CD4-positive, alpha-beta T cell treated with Interleukin-17A for 4 hours (primary cell): ENCODE measurements at regions not wholly inside any gene's neighbourhood (a gene's known extent, or its start where the extent isn't known, plus 50 kb on each side); places are given as distances from the start of the nearest gene placed in this dataset.
"Not testable (repeated sequence)": the region's sequence is repeated elsewhere in the genome, so short reads cannot be mapped to it uniquely, and the experiment has no call there.

Source experiments
- DNase-seq: peaks from one replicate; pipeline ENCODE4 v3.0.0-alpha.2; 2020; ENCODE audit warnings: mixed read lengths

- not testable (repeated sequence) for DNase-seq
Observed at GRCh38 chr2:89325894-89326293, 634.4 kb downstream of the RPIA start.

- DNase-seq = not testable (repeated sequence)
Observed at GRCh38 chr2:89326455-89326854, 635.0 kb downstream of the RPIA start.

- not testable (repeated sequence) for DNase-seq
Observed at GRCh38 chr2:89328790-89329189, 637.3 kb downstream of the RPIA start.
